Inferior parietal cortex (tissue), 1 donor: ENCODE measurements at regions not wholly inside any gene's neighbourhood (a gene's known extent, or its start where the extent isn't known, plus 50 kb on each side); places are given as distances from the start of the nearest gene placed in this dataset.

Source experiments
- DNase-seq: peaks from one replicate; pipeline ENCODE4 v3.0.0-alpha.2; 2016; ENCODE audit errors: extremely low spot score

- no peak for DNase-seq
Observed at GRCh38 chr4:41865306-41865980, 69.8 kb upstream of the TMEM33 start.

GRCh38 chr4:41859087-41859486, 76.1 kb upstream of the TMEM33 start:
- no peak for DNase-seq

- DNase-seq, result no peak
Observed at GRCh38 chr4:41857226-41857641, 78.0 kb upstream of the TMEM33 start.

- DNase-seq, result no peak
Observed at GRCh38 chr4:41856797-41857196, 78.4 kb upstream of the TMEM33 start.

- DNase-seq, result no peak
Observed at GRCh38 chr4:41853973-41854372, 81.3 kb upstream of the TMEM33 start.

GRCh38 chr4:41852229-41852628, 83.0 kb upstream of the TMEM33 start:
- DNase-seq, result no peak

GRCh38 chr4:41851621-41852020, 83.6 kb upstream of the TMEM33 start:
- DNase-seq, result no peak

GRCh38 chr4:41844327-41844726, 90.9 kb upstream of the TMEM33 start:
- no peak for DNase-seq

GRCh38 chr4:41839916-41840854, 91.7 kb upstream of the PHOX2B start:
- no peak for DNase-seq

- no peak for DNase-seq
Observed at GRCh38 chr4:41838590-41838989, 90.1 kb upstream of the PHOX2B start.

- DNase-seq, result no peak
Observed at GRCh38 chr4:41835321-41835995, 86.9 kb upstream of the PHOX2B start.

- no peak for DNase-seq
Observed at GRCh38 chr4:41832961-41833360, 84.4 kb upstream of the PHOX2B start.

GRCh38 chr4:41822325-41822724, 73.8 kb upstream of the PHOX2B start:
- no peak for DNase-seq

GRCh38 chr4:41820473-41820872, 71.9 kb upstream of the PHOX2B start:
- DNase-seq, result no peak

- no peak for DNase-seq
Observed at GRCh38 chr4:41819621-41820020, 71.1 kb upstream of the PHOX2B start.

- no peak for DNase-seq
Observed at GRCh38 chr4:41815473-41815872, 66.9 kb upstream of the PHOX2B start.

GRCh38 chr4:41814565-41814964, 66.0 kb upstream of the PHOX2B start:
- no peak for DNase-seq

GRCh38 chr4:41806807-41807206, 58.3 kb upstream of the PHOX2B start:
- no peak for DNase-seq

- no peak for DNase-seq
Observed at GRCh38 chr4:41802590-41802989, 54.1 kb upstream of the PHOX2B start.

GRCh38 chr4:41799126-41799525, 50.6 kb upstream of the PHOX2B start:
- no peak for DNase-seq
